Left ventricle myocardium inferior (tissue), 1 donor: ENCODE measurements at regions not wholly inside any gene's neighbourhood (a gene's known extent, or its start where the extent isn't known, plus 50 kb on each side); places are given as distances from the start of the nearest gene placed in this dataset.

Source experiments
- DNase-seq: peaks from one replicate; pipeline ENCODE4 v3.0.0-alpha.2; 2020
- H3K27ac ChIP-seq: fragments of 200-600 bp; replicated peaks from 2 replicates; pipeline ENCODE4 v1.8.0; 2021
- H3K27me3 ChIP-seq: fragments of 200-600 bp; 2 replicates; pipeline ENCODE4 v1.8.0; 2021; ENCODE audit warnings: low read depth
- H3K36me3 ChIP-seq: fragments of 200-600 bp; 2 replicates; pipeline ENCODE4 v1.8.0; 2021
- H3K4me1 ChIP-seq: fragments of 200-600 bp; 2 replicates; pipeline ENCODE4 v1.8.0; 2021
- H3K4me3 ChIP-seq: fragments of 200-600 bp; 2 replicates; pipeline ENCODE4 v1.8.0; 2021; ENCODE audit warnings: mild to moderate bottlenecking, moderate library complexity
- H3K9me3 ChIP-seq: fragments of 200-600 bp; replicated peaks from 2 replicates; pipeline ENCODE4 v1.8.0; 2021
- intact Hi-C: fragments of 100-400 bp; cut with micrococcal nuclease; formaldehyde crosslinking; loops from one replicate; pipeline ENCODE4 v1.11.0; 2022
- TF ChIP-seq, protein P1 (sequence below): fragments of 200-600 bp; IDR thresholded peaks from 2 replicates; pipeline ENCODE4 v1.8.0; 2021; ENCODE audit warnings: antibody characterized with exemption, mild to moderate bottlenecking, borderline replicate concordance
- donor health status: DM: no; HTN: yes; CAD: no; lungs with severe emphysema.

DNA sequence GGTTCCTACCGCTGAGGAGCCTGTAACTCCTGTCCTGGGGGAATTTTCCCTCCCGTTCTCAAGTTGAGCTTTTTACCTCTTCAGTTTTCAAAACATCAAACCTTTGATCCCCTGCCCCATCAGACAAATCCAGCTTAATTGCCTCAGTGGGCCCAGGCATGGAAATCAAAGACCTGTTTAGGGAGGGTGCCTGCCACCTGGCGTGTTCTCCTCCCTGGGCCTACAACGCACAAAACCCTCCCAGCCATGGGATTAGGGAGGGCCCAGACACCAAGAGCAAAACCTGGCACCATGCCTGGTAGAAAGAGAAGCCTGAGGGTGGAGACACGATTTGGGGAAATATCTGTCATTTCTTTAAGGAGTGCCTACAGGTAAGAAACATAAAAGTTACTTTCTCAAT, 672.9 kb downstream of the BCL11B start:
- no peaks in the 10 kb centered on the region for H3K4me1 ChIP-seq
- no peak for DNase-seq
- no peak overlapping the region for H3K4me3 ChIP-seq
- intact Hi-C loops, result no loop called here
- H3K36me3 ChIP-seq, result no peaks in the 10 kb centered on the region
- TF ChIP-seq, protein P1, sequence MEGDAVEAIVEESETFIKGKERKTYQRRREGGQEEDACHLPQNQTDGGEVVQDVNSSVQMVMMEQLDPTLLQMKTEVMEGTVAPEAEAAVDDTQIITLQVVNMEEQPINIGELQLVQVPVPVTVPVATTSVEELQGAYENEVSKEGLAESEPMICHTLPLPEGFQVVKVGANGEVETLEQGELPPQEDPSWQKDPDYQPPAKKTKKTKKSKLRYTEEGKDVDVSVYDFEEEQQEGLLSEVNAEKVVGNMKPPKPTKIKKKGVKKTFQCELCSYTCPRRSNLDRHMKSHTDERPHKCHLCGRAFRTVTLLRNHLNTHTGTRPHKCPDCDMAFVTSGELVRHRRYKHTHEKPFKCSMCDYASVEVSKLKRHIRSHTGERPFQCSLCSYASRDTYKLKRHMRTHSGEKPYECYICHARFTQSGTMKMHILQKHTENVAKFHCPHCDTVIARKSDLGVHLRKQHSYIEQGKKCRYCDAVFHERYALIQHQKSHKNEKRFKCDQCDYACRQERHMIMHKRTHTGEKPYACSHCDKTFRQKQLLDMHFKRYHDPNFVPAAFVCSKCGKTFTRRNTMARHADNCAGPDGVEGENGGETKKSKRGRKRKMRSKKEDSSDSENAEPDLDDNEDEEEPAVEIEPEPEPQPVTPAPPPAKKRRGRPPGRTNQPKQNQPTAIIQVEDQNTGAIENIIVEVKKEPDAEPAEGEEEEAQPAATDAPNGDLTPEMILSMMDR, result no peak
- H3K9me3 ChIP-seq, result peaks cover 19% of the 10 kb centered on the region
- no peak overlapping the region for H3K27ac ChIP-seq
- peaks cover 20% of the 10 kb centered on the region for H3K27me3 ChIP-seq

DNA sequence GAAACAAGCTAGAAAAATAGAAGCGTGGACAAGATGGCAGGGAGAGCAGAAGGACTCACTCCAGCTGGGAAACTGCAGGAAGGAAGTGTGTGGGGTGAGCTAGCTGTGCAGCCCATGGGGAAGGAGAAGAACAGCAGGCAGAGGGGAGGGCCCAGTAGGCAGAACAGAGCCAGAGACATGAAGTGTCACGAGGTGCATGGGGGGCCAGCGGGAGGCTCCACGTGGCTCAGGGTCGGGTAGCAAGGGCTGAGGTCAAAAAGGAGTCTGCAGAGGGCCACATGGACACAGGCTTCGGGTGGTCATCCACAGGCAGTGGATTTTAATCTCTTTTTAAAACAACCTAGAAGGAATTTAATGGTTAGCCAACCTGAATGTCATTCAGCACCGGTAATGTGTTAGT, 669.0 kb downstream of the BCL11B start:
- Histone ChIP-seq H3K4me3 (no peak overlapping the region), H3K27ac (no peak overlapping the region), H3K27me3 (peaks cover 42% of the 10 kb centered on the region), H3K4me1 (no peaks in the 10 kb centered on the region), H3K9me3 (no peaks in the 10 kb centered on the region), H3K36me3 (no peaks in the 10 kb centered on the region)
- DNase-seq, result no peak
- intact Hi-C loops, result no loop called here
- TF ChIP-seq, protein P1, result no peak

DNA sequence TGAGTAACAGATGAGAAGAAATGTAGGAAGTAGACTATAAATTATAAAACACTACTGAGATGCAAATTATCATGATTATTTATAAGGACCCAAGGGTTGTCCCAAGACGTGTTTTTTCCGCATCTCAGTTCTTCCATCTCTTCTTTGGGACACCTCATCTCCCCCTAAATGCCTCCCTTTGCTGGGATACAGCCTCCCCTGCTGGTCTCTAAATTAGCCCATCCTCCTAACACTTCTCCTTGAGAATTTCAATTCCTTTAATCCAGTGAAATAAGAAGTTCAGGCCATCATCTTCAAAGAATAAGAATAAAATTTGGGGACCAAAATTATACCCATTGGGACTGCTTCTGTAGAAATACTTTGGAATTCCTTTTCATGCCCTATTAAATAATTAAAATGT, 667.0 kb downstream of the BCL11B start:
- H3K4me1 ChIP-seq, result no peaks in the 10 kb centered on the region
- no peak overlapping the region for H3K4me3 ChIP-seq
- no peak overlapping the region for H3K27ac ChIP-seq
- TF ChIP-seq, protein P1, result no peak
- H3K9me3 ChIP-seq, result no peaks in the 10 kb centered on the region
- intact Hi-C loops, result no loop called here
- DNase-seq, result no peak
- H3K36me3 ChIP-seq, result no peaks in the 10 kb centered on the region
- peaks cover 40% of the 10 kb centered on the region for H3K27me3 ChIP-seq

DNA sequence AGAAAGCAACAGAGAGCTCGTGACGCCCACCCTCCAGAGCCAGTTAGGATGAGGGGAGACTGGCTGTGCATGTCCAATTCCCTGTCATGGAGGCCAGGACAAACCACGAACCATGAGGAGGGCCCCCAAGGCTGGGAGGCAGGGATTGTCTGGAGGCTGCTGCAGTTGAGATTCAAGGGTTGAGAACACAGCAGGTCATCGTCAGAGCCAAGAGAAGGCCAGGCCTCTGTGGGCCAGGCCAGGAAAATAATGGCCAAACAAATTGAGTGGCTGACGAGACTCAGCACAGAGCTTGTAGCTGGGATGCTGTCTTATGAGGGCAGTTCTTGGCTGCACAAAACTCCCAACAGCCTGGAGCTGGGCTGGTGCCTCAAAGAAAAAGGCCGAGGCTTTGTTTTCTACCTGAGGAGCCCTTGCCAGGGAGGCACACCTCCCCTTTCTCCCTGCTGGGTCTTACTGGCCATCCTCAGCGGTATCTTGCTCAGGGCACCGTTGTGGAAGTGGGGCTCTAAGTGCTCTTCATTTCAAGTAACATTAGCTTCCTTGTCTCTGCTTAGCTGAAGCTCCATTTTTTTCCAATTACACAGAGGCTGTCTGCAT, 665.9 kb downstream of the BCL11B start:
- no peak overlapping the region for H3K27ac ChIP-seq
- peaks cover 36% of the 10 kb centered on the region for H3K27me3 ChIP-seq
- intact Hi-C loops, result no loop called here
- no peaks in the 10 kb centered on the region for H3K36me3 ChIP-seq
- H3K4me1 ChIP-seq, result no peaks in the 10 kb centered on the region
- TF ChIP-seq, protein P1, result no peak
- no peak overlapping the region for H3K4me3 ChIP-seq
- DNase-seq, result no peak
- no peaks in the 10 kb centered on the region for H3K9me3 ChIP-seq

DNA sequence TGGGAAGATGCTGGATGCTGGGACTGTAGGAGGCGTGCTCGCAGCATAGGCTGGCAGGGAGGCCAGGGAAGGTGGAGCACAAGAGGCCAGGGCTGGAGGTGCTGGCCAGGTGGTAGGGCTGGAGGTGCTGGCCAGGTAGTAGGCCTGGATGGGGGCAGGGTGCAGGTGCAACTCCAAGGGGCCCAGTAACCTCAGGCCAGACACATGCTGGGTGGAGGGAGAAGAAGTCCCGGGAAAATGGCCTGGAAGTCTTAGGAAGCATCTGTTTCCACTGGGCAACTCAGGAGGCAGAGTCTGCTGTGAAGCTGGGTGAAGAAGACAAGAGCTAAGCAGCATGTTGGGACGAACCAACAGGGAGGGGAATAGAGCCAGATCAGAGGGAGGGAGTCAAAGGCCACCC, 665.2 kb downstream of the BCL11B start:
- intact Hi-C loops, result no loop called here
- no peaks in the 10 kb centered on the region for H3K36me3 ChIP-seq
- no peak overlapping the region for H3K4me3 ChIP-seq
- H3K9me3 ChIP-seq, result no peaks in the 10 kb centered on the region
- H3K27ac ChIP-seq, result no peak overlapping the region
- no peaks in the 10 kb centered on the region for H3K4me1 ChIP-seq
- peaks cover 30% of the 10 kb centered on the region for H3K27me3 ChIP-seq
- TF ChIP-seq, protein P1, result no peak
- DNase-seq, result no peak
